ENCODE measurements at regions not wholly inside any gene's neighbourhood (a gene's known extent, or its start where the extent isn't known, plus 50 kb on each side); places are given as distances from the start of the nearest gene placed in this dataset.

GRCh38 chr1:34409689-34410229, 233.1 kb downstream of the C1orf94 start:
- TF ChIP-seq CTCF (IDR thresholded peaks at IDR 0.05) = no peak
- no peak for TF ChIP-seq POLR2A (IDR thresholded peaks at IDR 0.05)

Measured in adrenal gland (tissue), 5 donors.